Neural progenitor cell (in vitro differentiated cells): ENCODE measurements at regions not wholly inside any gene's neighbourhood (a gene's known extent, or its start where the extent isn't known, plus 50 kb on each side); places are given as distances from the start of the nearest gene placed in this dataset.
A peak's percentile ranks its signal among the peaks of the same experiment; 100 is the strongest.

ENCODE experiments used
- DNase-seq: peaks from one replicate; pipeline ENCODE4 v3.0.0-alpha.2; 2016; ENCODE audit warnings: low spot score
- H2AFZ ChIP-seq: fragments of 200-600 bp; sonication (generic); replicated peaks from 2 replicates; pipeline ENCODE4 v1.6.1; 2016; ENCODE audit warnings: antibody characterized with exemption
- H3F3A ChIP-seq: fragments of 200-600 bp; sonication (generic); 2 replicates; pipeline ENCODE4 v1.6.1; 2016; ENCODE audit warnings: antibody characterized with exemption, low read depth
- H3K27ac ChIP-seq: fragments of 200-600 bp; sonication (generic); 2 replicates; pipeline ENCODE4 v1.5.1; 2016; ENCODE audit warnings: mild to moderate bottlenecking
- H3K27me3 ChIP-seq: fragments of 200-600 bp; sonication (generic); 2 replicates; pipeline ENCODE4 v1.6.1; 2016; ENCODE audit warnings: mild to moderate bottlenecking, moderate library complexity
- H3K36me3 ChIP-seq: fragments of 200-600 bp; sonication (generic); 2 replicates; pipeline ENCODE4 v1.5.1; 2016
- H3K4me1 ChIP-seq: fragments of 200-600 bp; sonication (generic); 2 replicates; pipeline ENCODE4 v1.6.1; 2016; ENCODE audit warnings: mixed run types
- H3K4me2 ChIP-seq: fragments of 200-600 bp; sonication (generic); 2 replicates; pipeline ENCODE4 v1.6.1; 2016
- H3K4me3 ChIP-seq: fragments of 200-600 bp; sonication (generic); 2 replicates; pipeline ENCODE4 v1.5.1; 2016
- H3K79me2 ChIP-seq: fragments of 200-600 bp; sonication (generic); 2 replicates; pipeline ENCODE4 v1.6.1; 2016; ENCODE audit warnings: low read depth
- H3K9ac ChIP-seq: fragments of 200-600 bp; sonication (generic); 2 replicates; pipeline ENCODE4 v1.6.1; 2016
- H3K9me3 ChIP-seq: fragments of 200-600 bp; sonication (generic); 2 replicates; pipeline ENCODE4 v1.5.1; 2016; ENCODE audit warnings: low read depth
- H4K20me1 ChIP-seq: fragments of 200-600 bp; sonication (generic); 2 replicates; pipeline ENCODE4 v1.6.1; 2016; ENCODE audit warnings: low read depth
- H3K27ac Mint-ChIP-seq: 3 replicates; pipeline ENCODE4 v1.8.0; 2021; ENCODE audit warnings: mixed read lengths
- H3K27me3 Mint-ChIP-seq: 2 replicates; pipeline ENCODE4 v1.8.0; 2022; ENCODE audit warnings: low read depth, mild to moderate bottlenecking, inconsistent platforms, moderate library complexity, mixed read lengths; ENCODE audit not compliant: insufficient read depth
- H3K36me3 Mint-ChIP-seq: 3 replicates; pipeline ENCODE4 v1.8.0; 2021; ENCODE audit warnings: mixed read lengths
- H3K4me1 Mint-ChIP-seq: 3 replicates; pipeline ENCODE4 v1.8.0; 2021; ENCODE audit warnings: mixed read lengths
- H3K4me3 Mint-ChIP-seq: 3 replicates; pipeline ENCODE4 v1.8.0; 2021; ENCODE audit warnings: mild to moderate bottlenecking, moderate library complexity, mixed read lengths
- H3K9me3 Mint-ChIP-seq: 3 replicates; pipeline ENCODE4 v1.8.0; 2020; ENCODE audit warnings: mixed read lengths
- CTCF ChIP-seq: fragments of 200-600 bp; sonication (generic); IDR thresholded peaks from 2 replicates; pipeline ENCODE4 v1.5.1; 2017; ENCODE audit warnings: antibody characterized with exemption, mild to moderate bottlenecking
- EZH2 ChIP-seq: fragments of 200-600 bp; sonication (generic); IDR thresholded peaks from 2 replicates; pipeline ENCODE4 v1.6.1; 2017; ENCODE audit warnings: antibody characterized with exemption, mild to moderate bottlenecking, moderate library complexity
- EZH2phosphoT487 ChIP-seq: fragments of 200-600 bp; sonication (generic); IDR thresholded peaks from 2 replicates; pipeline ENCODE4 v1.6.1; 2017; ENCODE audit warnings: antibody characterized with exemption

DNA sequence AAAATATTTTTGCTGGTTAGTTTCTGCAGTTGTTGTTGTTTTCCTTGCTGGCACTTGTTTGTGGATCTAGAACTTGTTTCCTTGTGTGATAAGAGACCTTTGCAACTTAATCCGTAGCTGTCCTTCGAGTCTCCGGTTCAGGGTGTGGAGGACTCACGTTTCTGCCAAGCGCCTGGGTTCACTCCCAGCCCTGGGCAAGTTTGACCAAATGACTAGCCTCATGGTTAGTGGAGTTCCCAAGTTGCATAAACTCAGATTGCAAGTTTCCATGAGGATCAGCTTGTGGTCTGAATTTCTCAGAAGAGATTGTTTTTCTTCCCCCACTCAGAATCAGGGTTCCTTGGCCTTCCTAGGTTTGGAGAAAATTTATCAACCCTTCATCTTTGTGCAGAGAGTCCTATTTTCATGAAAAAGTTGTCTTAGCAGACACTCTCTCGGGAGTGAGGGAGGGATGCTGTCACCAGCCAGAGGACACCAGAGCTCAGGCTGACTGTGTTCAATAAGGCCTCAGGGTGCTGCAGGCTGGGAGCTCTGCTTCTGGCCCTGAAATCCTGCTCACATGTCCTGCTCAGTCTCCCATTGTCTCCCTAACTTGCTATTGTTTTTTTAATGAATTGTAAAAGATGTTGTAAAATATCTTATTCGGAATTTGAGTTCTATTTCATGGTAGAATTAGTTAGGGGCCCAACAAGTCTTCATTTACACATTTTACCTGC, 377.7 kb upstream of the KLF6 start:
- Histone ChIP-seq H3K4me2 (no peak overlapping the region), H3K27me3 (no peaks in the 10 kb centered on the region), H3K9me3 (no peaks in the 10 kb centered on the region), H3K9ac (no peak overlapping the region), H3K36me3 (no peaks in the 10 kb centered on the region), H3F3A (no peaks in the 10 kb centered on the region), H3K4me1 (no peaks in the 10 kb centered on the region), H3K79me2 (no peaks in the 10 kb centered on the region), H2AFZ (peak overlapping the region; percentile 30), H3K4me3 (no peak overlapping the region), H3K27ac (no peak overlapping the region), H4K20me1 (no peaks in the 10 kb centered on the region)
- H3K4me3 Mint-ChIP-seq = no peak overlapping the region
- peaks cover 4% of the 10 kb centered on the region for H3K4me1 Mint-ChIP-seq
- H3K9me3 Mint-ChIP-seq = peaks cover 2% of the 10 kb centered on the region
- TF ChIP-seq EZH2 = no peak
- TF ChIP-seq EZH2phosphoT487 = no peak
- TF ChIP-seq CTCF = no peak
- H3K27ac Mint-ChIP-seq = no peak overlapping the region
- H3K36me3 Mint-ChIP-seq = no peaks in the 10 kb centered on the region
- DNase-seq = no peak
- H3K27me3 Mint-ChIP-seq = no peaks in the 10 kb centered on the region

- H3K36me3 ChIP-seq = no peaks in the 10 kb centered on the region
- no peak overlapping the region for H3K27ac ChIP-seq
- no peaks in the 10 kb centered on the region for H3K27me3 ChIP-seq
- no peak overlapping the region for H3K4me3 Mint-ChIP-seq
- H3K27ac Mint-ChIP-seq = no peak overlapping the region
- H3F3A ChIP-seq = no peaks in the 10 kb centered on the region
- H3K27me3 Mint-ChIP-seq = no peaks in the 10 kb centered on the region
- no peak overlapping the region for H3K4me2 ChIP-seq
- H3K4me1 ChIP-seq = no peaks in the 10 kb centered on the region
- DNase-seq = no peak
- no peak overlapping the region for H3K4me3 ChIP-seq
- H3K4me1 Mint-ChIP-seq = no peaks in the 10 kb centered on the region
- H3K36me3 Mint-ChIP-seq = no peaks in the 10 kb centered on the region
- H3K9me3 ChIP-seq = no peaks in the 10 kb centered on the region
- H3K9ac ChIP-seq = no peak overlapping the region
- H2AFZ ChIP-seq = no peak overlapping the region
- H3K9me3 Mint-ChIP-seq = no peaks in the 10 kb centered on the region
- H4K20me1 ChIP-seq = no peaks in the 10 kb centered on the region
- TF ChIP-seq EZH2phosphoT487 (no peak), EZH2 (no peak), CTCF (no peak)
- H3K79me2 ChIP-seq = no peaks in the 10 kb centered on the region
Measured at GRCh38 chr10:4159173-4159572, 374.2 kb upstream of the KLF6 start.

- no peak overlapping the region for H2AFZ ChIP-seq
- TF ChIP-seq EZH2 (no peak), CTCF (no peak), EZH2phosphoT487 (no peak)
Measured at GRCh38 chr10:4154191-4154715, 369.2 kb upstream of the KLF6 start.

More at GRCh38 chr10:4154191-4154715, 369.2 kb upstream of the KLF6 start:
- Mint-ChIP-seq H3K4me3 (no peak overlapping the region), H3K36me3 (no peaks in the 10 kb centered on the region), H3K4me1 (peaks cover 3% of the 10 kb centered on the region), H3K27me3 (peaks cover 2% of the 10 kb centered on the region), H3K9me3 (no peaks in the 10 kb centered on the region), H3K27ac (no peak overlapping the region)
- no peak overlapping the region for H3K27ac ChIP-seq
- H3K79me2 ChIP-seq = no peaks in the 10 kb centered on the region
- no peaks in the 10 kb centered on the region for H4K20me1 ChIP-seq
- H3K27me3 ChIP-seq = no peaks in the 10 kb centered on the region
- H3F3A ChIP-seq = no peaks in the 10 kb centered on the region
- H3K4me2 ChIP-seq = no peak overlapping the region
- no peaks in the 10 kb centered on the region for H3K4me1 ChIP-seq
- no peak overlapping the region for H3K4me3 ChIP-seq
- no peak overlapping the region for H3K9ac ChIP-seq
- H3K36me3 ChIP-seq = no peaks in the 10 kb centered on the region
- no peaks in the 10 kb centered on the region for H3K9me3 ChIP-seq
- no peak for DNase-seq
